D721Med (cell line): ENCODE measurements at regions not wholly inside any gene's neighbourhood (a gene's known extent, or its start where the extent isn't known, plus 50 kb on each side); places are given as distances from the start of the nearest gene placed in this dataset.

Experiments
- DNase-seq: peaks from one replicate; pipeline ENCODE4 v3.0.0; 2011; ENCODE audit warnings: low spot score; ENCODE audit not compliant: insufficient read length
- FAIRE-seq: peaks from 2 replicates; lab custom pipeline; 2011; peaks lifted over from hg19 to GRCh38; lab: Jason Lieb, UNC
- TF ChIP-seq, protein P1 (sequence below): IDR thresholded peaks from 2 replicates; pipeline ENCODE4 v1.5.1; 2012; ENCODE audit warnings: mild to moderate bottlenecking, control low read depth; ENCODE audit not compliant: insufficient read depth; ENCODE audit errors: missing control alignments

DNA sequence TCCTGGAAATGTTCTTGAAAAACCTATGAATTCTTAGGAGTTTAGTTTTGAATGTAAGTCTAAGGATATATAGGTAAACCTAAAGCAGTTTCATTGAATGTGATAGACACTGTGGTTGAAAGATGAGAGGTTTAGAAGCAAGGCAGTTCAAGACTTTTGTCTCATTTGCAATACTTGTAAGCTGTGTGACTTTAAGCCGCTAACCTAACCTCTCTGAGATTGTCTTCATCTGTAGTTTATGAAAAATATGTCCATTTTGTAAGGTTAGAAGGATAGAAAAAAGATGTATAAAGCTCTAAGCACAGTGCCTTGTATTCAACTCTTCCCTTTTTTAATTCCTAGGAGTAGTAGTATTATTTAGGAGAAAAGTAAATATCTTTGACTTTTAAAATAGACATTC lies 306.6 kb upstream of the ARRDC4 start:
- TF ChIP-seq, protein P1, sequence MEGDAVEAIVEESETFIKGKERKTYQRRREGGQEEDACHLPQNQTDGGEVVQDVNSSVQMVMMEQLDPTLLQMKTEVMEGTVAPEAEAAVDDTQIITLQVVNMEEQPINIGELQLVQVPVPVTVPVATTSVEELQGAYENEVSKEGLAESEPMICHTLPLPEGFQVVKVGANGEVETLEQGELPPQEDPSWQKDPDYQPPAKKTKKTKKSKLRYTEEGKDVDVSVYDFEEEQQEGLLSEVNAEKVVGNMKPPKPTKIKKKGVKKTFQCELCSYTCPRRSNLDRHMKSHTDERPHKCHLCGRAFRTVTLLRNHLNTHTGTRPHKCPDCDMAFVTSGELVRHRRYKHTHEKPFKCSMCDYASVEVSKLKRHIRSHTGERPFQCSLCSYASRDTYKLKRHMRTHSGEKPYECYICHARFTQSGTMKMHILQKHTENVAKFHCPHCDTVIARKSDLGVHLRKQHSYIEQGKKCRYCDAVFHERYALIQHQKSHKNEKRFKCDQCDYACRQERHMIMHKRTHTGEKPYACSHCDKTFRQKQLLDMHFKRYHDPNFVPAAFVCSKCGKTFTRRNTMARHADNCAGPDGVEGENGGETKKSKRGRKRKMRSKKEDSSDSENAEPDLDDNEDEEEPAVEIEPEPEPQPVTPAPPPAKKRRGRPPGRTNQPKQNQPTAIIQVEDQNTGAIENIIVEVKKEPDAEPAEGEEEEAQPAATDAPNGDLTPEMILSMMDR, result no peak
- DNase-seq, result no peak
- no peak for FAIRE-seq

DNA sequence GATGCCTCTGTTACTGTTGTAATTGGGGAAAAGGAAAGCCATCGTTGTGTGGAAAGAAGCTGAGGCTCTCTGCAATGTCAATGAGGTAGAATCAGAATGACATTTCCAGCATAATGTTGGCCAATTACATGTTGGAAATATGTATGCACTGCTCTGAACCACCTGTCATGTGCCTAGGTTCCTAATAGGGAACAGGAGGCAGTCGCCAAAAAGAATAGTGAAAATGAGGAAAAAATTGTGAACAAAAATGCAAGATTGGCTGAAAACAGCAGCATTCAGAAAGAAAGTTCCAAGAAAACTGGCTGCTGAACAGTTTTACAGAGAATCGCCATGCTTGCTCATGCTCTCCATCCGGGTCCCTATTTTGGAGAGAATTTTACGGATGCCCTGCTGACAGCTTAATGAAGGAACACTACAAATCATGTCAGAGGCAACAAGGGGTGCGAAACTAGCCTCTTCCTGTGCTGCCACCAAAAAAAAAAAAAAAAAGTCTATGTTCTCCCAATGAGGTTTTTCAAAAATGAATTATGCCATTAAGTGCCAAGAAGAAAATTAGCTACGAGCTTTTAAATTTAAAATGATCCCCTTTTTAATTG lies 305.9 kb upstream of the ARRDC4 start:
- DNase-seq (no peak), FAIRE-seq (no peak)
- TF ChIP-seq, protein P1, result no peak

DNA sequence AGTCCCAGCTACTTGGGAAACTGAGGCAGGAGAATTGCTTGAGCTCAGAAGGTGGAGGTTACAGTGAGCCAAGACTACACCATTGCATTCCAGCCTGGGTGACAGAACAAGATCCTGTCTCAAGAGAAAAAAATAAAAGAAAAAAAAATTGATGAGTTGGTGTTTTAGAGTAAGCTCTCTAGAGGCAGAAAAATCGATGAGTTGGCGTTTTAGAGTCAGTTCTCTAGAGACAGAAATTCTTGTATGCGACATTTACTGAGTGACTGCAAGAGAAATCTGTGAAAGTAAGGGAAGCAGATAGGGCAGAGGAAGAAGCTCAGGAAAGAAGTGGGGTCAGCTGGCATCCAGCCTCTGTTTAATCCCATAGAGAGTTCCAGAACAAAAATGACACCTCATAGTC lies 298.7 kb upstream of the ARRDC4 start:
- FAIRE-seq (no peak), DNase-seq (no peak)
- TF ChIP-seq, protein P1, result no peak

DNA sequence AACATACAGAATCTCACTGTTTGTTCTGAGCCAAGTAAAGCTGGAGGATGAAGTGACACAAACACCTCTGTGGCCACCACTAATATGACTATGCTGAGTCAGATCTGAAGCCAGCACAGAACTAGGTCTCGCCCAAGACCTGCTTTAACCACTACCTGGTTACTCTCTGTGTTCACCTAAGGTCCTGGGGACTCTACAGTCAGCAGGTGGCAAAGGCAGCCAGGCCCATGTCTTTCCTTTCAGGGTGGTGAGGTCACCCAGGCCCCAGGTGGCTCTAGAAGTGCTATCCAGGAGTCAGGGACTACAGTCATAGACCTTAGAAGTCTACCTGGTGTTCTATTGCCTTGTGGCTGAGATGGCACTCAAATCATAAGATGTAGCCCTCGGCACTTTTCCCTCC lies 287.9 kb upstream of the ARRDC4 start:
- FAIRE-seq (no peak), DNase-seq (no peak)
- TF ChIP-seq, protein P1, result no peak

DNA sequence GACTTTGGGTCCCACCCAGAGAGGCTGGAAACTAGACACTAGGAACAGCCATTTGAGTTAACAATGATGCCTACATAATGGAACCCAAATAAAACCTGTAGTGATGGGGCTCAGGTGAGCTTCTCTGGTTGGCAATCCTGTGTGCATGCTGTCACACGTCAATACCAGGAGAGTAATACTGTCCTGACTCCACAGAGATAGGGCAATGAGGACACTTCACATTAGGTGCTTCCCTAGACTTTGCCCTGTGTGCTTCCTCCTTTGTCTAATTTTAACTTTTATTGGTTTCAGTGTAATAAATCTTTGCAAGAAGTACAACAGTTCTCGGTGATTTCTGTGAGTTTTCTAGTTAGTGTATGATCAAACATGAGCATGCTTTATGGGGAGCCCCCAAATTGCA lies 281.8 kb upstream of the ARRDC4 start:
- DNase-seq, result no peak
- TF ChIP-seq, protein P1, result no peak
- FAIRE-seq, result no peak

DNA sequence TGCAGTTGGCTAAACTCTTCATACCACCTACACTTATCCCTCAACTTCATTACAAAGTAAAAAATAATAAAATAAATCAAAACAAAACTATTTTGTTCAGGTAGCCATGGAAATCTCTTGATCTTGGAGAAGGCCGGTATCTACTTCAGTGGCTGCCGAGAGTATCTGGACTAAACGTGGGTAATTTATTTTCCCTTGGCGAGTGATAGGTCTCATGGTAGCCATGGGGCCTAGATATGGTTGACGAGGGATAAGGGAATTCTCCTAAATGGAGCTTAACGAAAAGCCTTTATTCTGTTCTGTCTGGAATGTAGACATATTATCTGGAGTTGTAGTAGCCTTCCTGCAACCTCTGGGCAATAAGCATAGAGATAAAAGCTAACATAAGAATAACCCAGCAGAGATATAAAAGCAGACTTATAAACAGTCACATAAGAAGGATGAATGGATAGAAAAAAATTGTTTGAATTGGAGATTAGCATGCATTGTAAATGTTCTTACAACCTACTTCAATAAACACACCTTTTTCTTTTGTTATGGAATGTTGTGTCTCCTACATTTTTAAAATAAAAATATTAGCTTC lies 281.3 kb upstream of the ARRDC4 start:
- TF ChIP-seq, protein P1, result no peak
- no peak for FAIRE-seq
- no peak for DNase-seq

DNA sequence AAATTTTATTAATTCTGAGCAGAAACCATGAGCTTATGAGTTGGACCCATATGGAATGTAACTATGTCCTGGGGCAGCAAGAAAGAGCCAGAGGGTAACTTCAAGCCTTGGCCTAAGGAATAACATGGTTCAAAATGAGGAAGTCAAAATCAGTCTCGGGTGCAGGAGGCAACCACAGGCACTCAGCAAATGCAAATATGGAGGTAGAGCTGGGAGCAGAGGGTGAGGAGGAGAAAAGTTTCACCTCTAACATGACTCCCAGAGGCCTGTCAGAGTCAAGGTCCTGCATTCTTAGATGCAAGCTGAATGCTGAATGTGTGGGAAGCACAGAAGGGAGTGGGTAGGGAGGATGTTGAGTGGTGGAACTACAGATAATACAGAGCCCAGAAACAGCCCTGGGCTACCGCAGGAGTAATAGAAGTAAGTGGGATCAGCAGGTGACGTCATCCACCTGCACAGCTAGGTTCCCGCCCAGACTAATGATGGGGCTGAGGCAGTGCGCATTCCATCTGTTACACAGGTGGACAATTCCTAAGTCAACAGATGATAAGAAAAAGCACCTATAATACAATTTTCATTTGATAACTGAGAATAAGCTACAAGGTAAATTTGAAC lies 279.8 kb upstream of the ARRDC4 start:
- FAIRE-seq (no peak), DNase-seq (no peak)
- TF ChIP-seq, protein P1, result no peak
